Mesothelial cell of epicardium (in vitro differentiated cells): ENCODE measurements at regions not wholly inside any gene's neighbourhood (a gene's known extent, or its start where the extent isn't known, plus 50 kb on each side); places are given as distances from the start of the nearest gene placed in this dataset.

ENCODE experiments used
- DNase-seq, 2 experiments: peaks; one replicate each; pipeline ENCODE4 v3.0.0; 2021; ENCODE audit warnings: low spot score in 2 of 2; ENCODE audit not compliant: unreplicated experiment in 2 of 2
- H3K27ac Mint-ChIP-seq: 2 replicates; pipeline ENCODE4 v1.8.0; 2021; ENCODE audit warnings: mixed read lengths
- H3K27me3 Mint-ChIP-seq: 2 replicates; pipeline ENCODE4 v1.8.0; 2021; ENCODE audit warnings: low read depth, mixed read lengths
- H3K36me3 Mint-ChIP-seq: 2 replicates; pipeline ENCODE4 v1.8.0; 2021; ENCODE audit warnings: mixed read lengths
- H3K4me1 Mint-ChIP-seq: 2 replicates; pipeline ENCODE4 v1.8.0; 2021; ENCODE audit warnings: mixed read lengths
- H3K4me3 Mint-ChIP-seq: 2 replicates; pipeline ENCODE4 v1.8.0; 2021; ENCODE audit warnings: mild to moderate bottlenecking, moderate library complexity, mixed read lengths
- H3K9me3 Mint-ChIP-seq: 2 replicates; pipeline ENCODE4 v1.8.0; 2021; ENCODE audit warnings: mixed read lengths
- CTCF ChIP-seq: fragments of 200-600 bp; sonication (generic); IDR thresholded peaks from one replicate; pipeline ENCODE4 v1.5.0; 2021; ENCODE audit warnings: antibody characterized with exemption; ENCODE audit not compliant: unreplicated experiment

GRCh38 chr2:185132501-185133041 lies 534.2 kb downstream of the ZNF804A start:
- Mint-ChIP-seq H3K27ac (no peak overlapping the region), H3K4me3 (no peak overlapping the region), H3K36me3 (no peaks in the 10 kb centered on the region), H3K9me3 (no peaks in the 10 kb centered on the region), H3K27me3 (no peaks in the 10 kb centered on the region), H3K4me1 (no peaks in the 10 kb centered on the region)
- no peak for DNase-seq
- no peak for TF ChIP-seq CTCF

- no peaks in the 10 kb centered on the region for H3K4me1 Mint-ChIP-seq
- DNase-seq: no peak
- H3K36me3 Mint-ChIP-seq: no peaks in the 10 kb centered on the region
- no peak for TF ChIP-seq CTCF
- no peaks in the 10 kb centered on the region for H3K27me3 Mint-ChIP-seq
- no peak overlapping the region for H3K4me3 Mint-ChIP-seq
- H3K9me3 Mint-ChIP-seq: peaks cover 6% of the 10 kb centered on the region
- H3K27ac Mint-ChIP-seq: no peak overlapping the region
These were observed 539.4 kb downstream of the ZNF804A start for GRCh38 chr2:185137700-185138099.

- no peak for TF ChIP-seq CTCF
- Mint-ChIP-seq H3K4me1 (no peaks in the 10 kb centered on the region), H3K4me3 (no peak overlapping the region), H3K27ac (no peak overlapping the region), H3K36me3 (no peaks in the 10 kb centered on the region), H3K9me3 (peaks cover 6% of the 10 kb centered on the region), H3K27me3 (no peaks in the 10 kb centered on the region)
- DNase-seq: no peak
These were observed 544.3 kb downstream of the ZNF804A start for GRCh38 chr2:185142677-185143076.

GRCh38 chr2:185144159-185144919 lies 546.0 kb downstream of the ZNF804A start:
- H3K4me1 Mint-ChIP-seq: no peaks in the 10 kb centered on the region
- TF ChIP-seq CTCF: no peak
- no peak overlapping the region for H3K4me3 Mint-ChIP-seq

GRCh38 chr2:185145316-185146121 lies 547.2 kb downstream of the ZNF804A start:
- Mint-ChIP-seq H3K4me3 (no peak overlapping the region), H3K9me3 (peaks cover 4% of the 10 kb centered on the region), H3K36me3 (no peaks in the 10 kb centered on the region), H3K27ac (no peak overlapping the region), H3K27me3 (no peaks in the 10 kb centered on the region), H3K4me1 (peaks cover 7% of the 10 kb centered on the region)
- DNase-seq: no peak
- TF ChIP-seq CTCF: no peak

More at GRCh38 chr2:185144159-185144919, 546.0 kb downstream of the ZNF804A start:
- peaks cover 6% of the 10 kb centered on the region for H3K9me3 Mint-ChIP-seq
- no peaks in the 10 kb centered on the region for H3K27me3 Mint-ChIP-seq
- DNase-seq: no peak
- H3K36me3 Mint-ChIP-seq: no peaks in the 10 kb centered on the region
- H3K27ac Mint-ChIP-seq: no peak overlapping the region
